Neural progenitor cell (in vitro differentiated cells): ENCODE measurements at regions not wholly inside any gene's neighbourhood (a gene's known extent, or its start where the extent isn't known, plus 50 kb on each side); places are given as distances from the start of the nearest gene placed in this dataset.

ENCODE experiments used
- DNase-seq: peaks from one replicate; pipeline ENCODE4 v3.0.0-alpha.2; 2016; ENCODE audit warnings: low spot score
- H2AFZ ChIP-seq: fragments of 200-600 bp; sonication (generic); replicated peaks from 2 replicates; pipeline ENCODE4 v1.6.1; 2016; ENCODE audit warnings: antibody characterized with exemption
- H3F3A ChIP-seq: fragments of 200-600 bp; sonication (generic); 2 replicates; pipeline ENCODE4 v1.6.1; 2016; ENCODE audit warnings: antibody characterized with exemption, low read depth
- H3K27ac ChIP-seq: fragments of 200-600 bp; sonication (generic); 2 replicates; pipeline ENCODE4 v1.5.1; 2016; ENCODE audit warnings: mild to moderate bottlenecking
- H3K27me3 ChIP-seq: fragments of 200-600 bp; sonication (generic); 2 replicates; pipeline ENCODE4 v1.6.1; 2016; ENCODE audit warnings: mild to moderate bottlenecking, moderate library complexity
- H3K36me3 ChIP-seq: fragments of 200-600 bp; sonication (generic); 2 replicates; pipeline ENCODE4 v1.5.1; 2016
- H3K4me1 ChIP-seq: fragments of 200-600 bp; sonication (generic); 2 replicates; pipeline ENCODE4 v1.6.1; 2016; ENCODE audit warnings: mixed run types
- H3K4me2 ChIP-seq: fragments of 200-600 bp; sonication (generic); 2 replicates; pipeline ENCODE4 v1.6.1; 2016
- H3K4me3 ChIP-seq: fragments of 200-600 bp; sonication (generic); 2 replicates; pipeline ENCODE4 v1.5.1; 2016
- H3K79me2 ChIP-seq: fragments of 200-600 bp; sonication (generic); 2 replicates; pipeline ENCODE4 v1.6.1; 2016; ENCODE audit warnings: low read depth
- H3K9ac ChIP-seq: fragments of 200-600 bp; sonication (generic); 2 replicates; pipeline ENCODE4 v1.6.1; 2016
- H3K9me3 ChIP-seq: fragments of 200-600 bp; sonication (generic); 2 replicates; pipeline ENCODE4 v1.5.1; 2016; ENCODE audit warnings: low read depth
- H4K20me1 ChIP-seq: fragments of 200-600 bp; sonication (generic); 2 replicates; pipeline ENCODE4 v1.6.1; 2016; ENCODE audit warnings: low read depth
- H3K27ac Mint-ChIP-seq: 3 replicates; pipeline ENCODE4 v1.8.0; 2021; ENCODE audit warnings: mixed read lengths
- H3K27me3 Mint-ChIP-seq: 2 replicates; pipeline ENCODE4 v1.8.0; 2022; ENCODE audit warnings: low read depth, mild to moderate bottlenecking, inconsistent platforms, moderate library complexity, mixed read lengths; ENCODE audit not compliant: insufficient read depth
- H3K36me3 Mint-ChIP-seq: 3 replicates; pipeline ENCODE4 v1.8.0; 2021; ENCODE audit warnings: mixed read lengths
- H3K4me1 Mint-ChIP-seq: 3 replicates; pipeline ENCODE4 v1.8.0; 2021; ENCODE audit warnings: mixed read lengths
- H3K4me3 Mint-ChIP-seq: 3 replicates; pipeline ENCODE4 v1.8.0; 2021; ENCODE audit warnings: mild to moderate bottlenecking, moderate library complexity, mixed read lengths
- H3K9me3 Mint-ChIP-seq: 3 replicates; pipeline ENCODE4 v1.8.0; 2020; ENCODE audit warnings: mixed read lengths
- CTCF ChIP-seq: fragments of 200-600 bp; sonication (generic); IDR thresholded peaks from 2 replicates; pipeline ENCODE4 v1.5.1; 2017; ENCODE audit warnings: antibody characterized with exemption, mild to moderate bottlenecking
- EZH2 ChIP-seq: fragments of 200-600 bp; sonication (generic); IDR thresholded peaks from 2 replicates; pipeline ENCODE4 v1.6.1; 2017; ENCODE audit warnings: antibody characterized with exemption, mild to moderate bottlenecking, moderate library complexity
- EZH2phosphoT487 ChIP-seq: fragments of 200-600 bp; sonication (generic); IDR thresholded peaks from 2 replicates; pipeline ENCODE4 v1.6.1; 2017; ENCODE audit warnings: antibody characterized with exemption

DNA sequence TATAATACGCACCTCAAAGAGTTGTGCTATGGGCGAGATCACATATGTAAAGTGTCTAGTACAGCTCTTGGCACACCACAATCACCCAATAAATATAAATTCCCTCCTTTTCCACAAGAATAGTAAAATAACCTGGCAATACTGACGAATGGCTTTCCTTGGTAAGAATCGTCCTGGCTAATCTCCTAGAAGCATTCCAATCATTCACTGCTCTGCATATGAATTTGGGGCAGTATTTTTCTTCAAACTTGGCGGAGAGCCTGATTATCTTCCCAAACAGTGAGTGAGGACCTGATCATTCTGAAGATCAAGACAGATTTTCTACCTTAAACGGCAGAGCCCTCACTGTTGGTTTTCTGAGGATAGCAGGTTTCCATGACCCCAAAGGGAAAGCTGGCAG lies 96.0 kb downstream of the TMEM215 start:
- no peak overlapping the region for H3K9ac ChIP-seq
- no peaks in the 10 kb centered on the region for H3F3A ChIP-seq
- no peak overlapping the region for H3K4me2 ChIP-seq
- TF ChIP-seq EZH2phosphoT487 (no peak), CTCF (no peak), EZH2 (no peak)
- no peak for DNase-seq
- H3K9me3 ChIP-seq = no peaks in the 10 kb centered on the region
- Mint-ChIP-seq H3K36me3 (no peaks in the 10 kb centered on the region), H3K9me3 (no peaks in the 10 kb centered on the region), H3K4me3 (no peak overlapping the region), H3K27ac (no peak overlapping the region), H3K27me3 (peaks cover 4% of the 10 kb centered on the region), H3K4me1 (no peaks in the 10 kb centered on the region)
- H3K36me3 ChIP-seq = no peaks in the 10 kb centered on the region
- no peak overlapping the region for H3K4me3 ChIP-seq
- no peaks in the 10 kb centered on the region for H3K4me1 ChIP-seq
- no peak overlapping the region for H2AFZ ChIP-seq
- no peaks in the 10 kb centered on the region for H3K79me2 ChIP-seq
- H3K27me3 ChIP-seq = no peaks in the 10 kb centered on the region
- no peaks in the 10 kb centered on the region for H4K20me1 ChIP-seq
- no peak overlapping the region for H3K27ac ChIP-seq

DNA sequence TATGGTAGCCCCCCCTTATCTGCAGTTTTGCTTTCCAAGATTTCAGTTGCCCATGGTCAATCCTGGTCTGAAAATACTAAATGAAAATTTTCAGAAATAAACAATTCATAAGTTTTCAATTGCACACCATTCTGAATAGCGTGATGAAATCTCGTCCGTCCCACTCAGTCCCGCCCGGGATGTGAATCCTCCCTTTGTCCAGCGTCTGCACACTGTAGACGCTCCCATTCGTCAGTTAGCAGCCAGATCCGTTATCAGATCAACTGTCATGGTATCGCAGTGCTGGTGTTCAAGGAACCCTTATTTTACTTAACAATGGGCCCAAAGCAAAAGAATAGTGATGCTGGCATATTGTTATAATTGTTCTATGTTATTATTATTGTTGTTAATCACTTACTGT lies 98.6 kb downstream of the TMEM215 start:
- Histone ChIP-seq H3K36me3 (no peaks in the 10 kb centered on the region), H3K4me2 (no peak overlapping the region), H3K27ac (no peak overlapping the region), H3F3A (no peaks in the 10 kb centered on the region), H3K4me1 (no peaks in the 10 kb centered on the region), H2AFZ (no peak overlapping the region), H3K9ac (no peak overlapping the region), H4K20me1 (no peaks in the 10 kb centered on the region), H3K27me3 (no peaks in the 10 kb centered on the region), H3K9me3 (no peaks in the 10 kb centered on the region), H3K79me2 (no peaks in the 10 kb centered on the region), H3K4me3 (no peak overlapping the region)
- no peak for TF ChIP-seq EZH2phosphoT487
- no peak for TF ChIP-seq CTCF
- TF ChIP-seq EZH2 = no peak
- no peak overlapping the region for H3K27ac Mint-ChIP-seq
- H3K9me3 Mint-ChIP-seq = no peaks in the 10 kb centered on the region
- H3K4me3 Mint-ChIP-seq = no peak overlapping the region
- H3K4me1 Mint-ChIP-seq = no peaks in the 10 kb centered on the region
- DNase-seq = no peak
- H3K36me3 Mint-ChIP-seq = no peaks in the 10 kb centered on the region
- peaks cover 4% of the 10 kb centered on the region for H3K27me3 Mint-ChIP-seq

DNA sequence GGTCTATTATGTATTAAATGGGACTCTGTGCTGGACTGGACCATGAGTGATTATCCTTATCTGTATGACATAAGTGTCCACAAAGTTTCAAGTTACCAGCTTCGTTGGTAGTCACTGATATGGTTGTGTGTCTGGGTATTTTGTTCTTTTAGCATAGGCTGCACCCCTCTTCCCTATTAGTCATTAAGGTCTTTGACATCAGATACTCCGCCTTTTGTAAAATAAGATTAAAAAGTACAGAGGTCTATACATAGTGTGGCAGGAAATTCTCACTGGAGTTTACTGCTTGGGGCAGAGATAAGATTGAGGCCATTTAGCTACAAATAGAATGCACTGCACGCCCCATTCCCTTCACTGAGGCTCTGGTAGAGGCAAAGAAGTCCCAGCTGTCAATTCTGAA lies 99.4 kb downstream of the TMEM215 start:
- no peaks in the 10 kb centered on the region for H3K27me3 ChIP-seq

More for the DNA sequence above, 99.4 kb downstream of the TMEM215 start:
- Mint-ChIP-seq H3K27ac (no peak overlapping the region), H3K4me1 (no peaks in the 10 kb centered on the region), H3K36me3 (no peaks in the 10 kb centered on the region), H3K4me3 (no peak overlapping the region), H3K9me3 (no peaks in the 10 kb centered on the region), H3K27me3 (peaks cover 2% of the 10 kb centered on the region)
- H3K4me2 ChIP-seq = no peak overlapping the region
- no peaks in the 10 kb centered on the region for H4K20me1 ChIP-seq
- H3K4me3 ChIP-seq = no peak overlapping the region
- H3F3A ChIP-seq = no peaks in the 10 kb centered on the region
- H3K79me2 ChIP-seq = no peaks in the 10 kb centered on the region
- TF ChIP-seq CTCF = no peak
- TF ChIP-seq EZH2phosphoT487 = no peak
- no peak for TF ChIP-seq EZH2
- DNase-seq = no peak
- no peaks in the 10 kb centered on the region for H3K4me1 ChIP-seq
- no peaks in the 10 kb centered on the region for H3K36me3 ChIP-seq
- no peaks in the 10 kb centered on the region for H3K9me3 ChIP-seq
- H2AFZ ChIP-seq = no peak overlapping the region
- H3K27ac ChIP-seq = no peak overlapping the region
- no peak overlapping the region for H3K9ac ChIP-seq
